Bronchial epithelial cell (primary cell): ENCODE measurements at regions not wholly inside any gene's neighbourhood (a gene's known extent, or its start where the extent isn't known, plus 50 kb on each side); places are given as distances from the start of the nearest gene placed in this dataset.

Experiments used
- DNase-seq: peaks from one replicate; pipeline ENCODE4 v3.0.0-alpha.2; 2010; ENCODE audit warnings: low read depth
- FAIRE-seq: peaks from 2 replicates; lab custom pipeline; 2011; peaks lifted over from hg19 to GRCh38; lab: Jason Lieb, UNC
- H3K27me3 ChIP-seq: 2 replicates; pipeline ENCODE4 v1.5.1; 2011; ENCODE audit warnings: low read length; ENCODE audit not compliant: control insufficient read depth, insufficient read depth
- H3K36me3 ChIP-seq: 2 replicates; pipeline ENCODE4 v1.5.1; 2011; ENCODE audit warnings: low read length; ENCODE audit not compliant: control insufficient read depth, insufficient read depth
- H3K4me3 ChIP-seq: 2 replicates; pipeline ENCODE4 v1.5.1; 2011; ENCODE audit warnings: mild to moderate bottlenecking, low read depth, low read length, control low read depth
- CTCF ChIP-seq: IDR thresholded peaks from 2 replicates; pipeline ENCODE4 v1.5.1; 2011; ENCODE audit warnings: mild to moderate bottlenecking, moderate library complexity, low read length, control low read depth, inconsistent platforms; ENCODE audit not compliant: insufficient read depth, severe bottlenecking

DNA sequence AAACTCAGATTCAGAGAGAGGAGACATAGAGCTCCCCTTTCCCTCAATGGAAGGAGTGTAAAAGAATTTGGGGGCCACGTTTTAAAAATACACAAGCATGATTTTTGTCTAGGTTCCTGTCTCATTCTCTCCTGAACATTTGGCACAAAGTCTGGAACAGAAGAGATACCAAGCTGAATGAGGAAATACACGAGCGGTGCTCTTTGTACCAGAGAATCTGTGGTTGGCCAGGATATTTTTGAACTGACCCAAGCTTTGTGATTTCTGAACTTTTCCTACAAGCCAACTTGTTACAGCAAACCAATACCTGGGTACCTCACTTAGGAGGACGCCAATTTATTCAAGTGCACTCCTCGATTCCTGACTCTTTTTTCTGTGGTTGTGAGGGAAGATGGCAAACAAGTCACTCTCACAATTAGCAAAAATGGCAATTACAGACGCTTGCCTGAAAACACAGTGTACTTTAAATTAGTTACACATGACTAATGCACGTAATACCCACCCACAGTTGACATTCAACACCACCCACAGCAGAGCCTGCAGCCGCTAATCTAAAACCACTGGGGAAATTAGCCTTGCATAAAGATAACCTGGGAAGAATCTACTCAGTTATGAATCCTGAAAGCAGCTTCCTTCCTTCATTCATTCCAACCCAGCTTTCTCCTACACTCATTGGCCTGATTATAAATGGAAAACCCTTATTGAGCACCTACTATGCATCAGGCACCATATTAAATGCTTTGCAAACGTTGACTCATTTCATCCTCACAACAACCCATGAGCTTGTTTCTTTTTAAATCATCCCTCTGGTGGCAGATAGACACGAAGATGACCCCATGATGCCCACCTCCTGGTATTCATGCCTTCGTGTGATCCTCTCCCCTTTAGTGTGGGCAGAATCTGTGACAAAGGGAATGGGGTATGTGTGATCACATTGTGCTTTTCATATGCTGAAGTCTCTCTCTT lies 293.5 kb downstream of the KBTBD8 start:
- H3K4me3 ChIP-seq, result no peak overlapping the region
- DNase-seq (peak; percentile 9), FAIRE-seq (peak; percentile 7)
- no peak for TF ChIP-seq CTCF
- H3K27me3 ChIP-seq, result no peaks in the 10 kb centered on the region
- H3K36me3 ChIP-seq, result no peaks in the 10 kb centered on the region

- DNase-seq, result peak; percentile 53
- FAIRE-seq, result no peak
- H3K27me3 ChIP-seq, result no peaks in the 10 kb centered on the region
- no peak for TF ChIP-seq CTCF
- H3K36me3 ChIP-seq, result no peaks in the 10 kb centered on the region
- H3K4me3 ChIP-seq, result no peak overlapping the region
Measured at GRCh38 chr3:67292356-67293121, 294.4 kb downstream of the KBTBD8 start.

DNA sequence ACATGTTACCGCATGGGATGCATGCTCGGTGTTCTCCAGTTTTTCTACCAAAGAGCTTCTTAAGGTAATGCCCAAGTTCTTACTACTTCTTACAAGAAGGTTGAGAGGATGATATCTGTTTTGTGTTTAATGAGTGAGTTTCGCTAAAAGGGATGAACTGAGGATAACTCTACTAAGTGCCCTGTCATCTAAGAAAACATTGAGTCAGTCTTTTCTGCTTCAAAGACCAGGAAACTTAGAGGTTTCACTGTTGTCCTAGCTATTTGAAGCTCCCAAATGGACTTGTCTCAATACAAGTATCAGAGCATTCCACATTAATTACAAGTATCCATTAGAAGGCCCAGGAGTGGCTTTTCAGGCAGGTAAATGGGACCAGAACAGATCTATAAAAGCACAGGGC lies 296.2 kb downstream of the KBTBD8 start:
- FAIRE-seq (no peak), DNase-seq (no peak)
- Histone ChIP-seq H3K4me3 (no peak overlapping the region), H3K36me3 (no peaks in the 10 kb centered on the region), H3K27me3 (no peaks in the 10 kb centered on the region)
- no peak for TF ChIP-seq CTCF

- no peak overlapping the region for H3K4me3 ChIP-seq
- H3K27me3 ChIP-seq, result no peaks in the 10 kb centered on the region
- H3K36me3 ChIP-seq, result no peaks in the 10 kb centered on the region
- no peak for TF ChIP-seq CTCF
- FAIRE-seq, result no peak
- no peak for DNase-seq
Measured at GRCh38 chr3:67296039-67296892, 298.2 kb downstream of the KBTBD8 start.

GRCh38 chr3:67297715-67298475 lies 299.8 kb downstream of the KBTBD8 start:
- Histone ChIP-seq H3K4me3 (no peak overlapping the region), H3K27me3 (no peaks in the 10 kb centered on the region), H3K36me3 (no peaks in the 10 kb centered on the region)
- no peak for TF ChIP-seq CTCF
- no peak for DNase-seq
- FAIRE-seq, result no peak
